GM23338 (cell line): ENCODE measurements at regions not wholly inside any gene's neighbourhood (a gene's known extent, or its start where the extent isn't known, plus 50 kb on each side); places are given as distances from the start of the nearest gene placed in this dataset.

Experiments
- EZH2 ChIP-seq: fragments of 200-600 bp; sonication (generic); IDR thresholded peaks from one replicate; pipeline ENCODE4 v1.8.0; 2017; ENCODE audit warnings: antibody characterized with exemption, mild to moderate bottlenecking, low read depth; ENCODE audit not compliant: unreplicated experiment
- TF ChIP-seq, protein P1 (sequence below), 2 experiments: fragments of 200-600 bp in 1 of 2; sonication (generic) in 1 of 2; conservative IDR thresholded peaks; 2 replicates each; pipeline versions ENCODE4 v1.5.1 to v1.6.1; 2016 to 2017; ENCODE audit warnings: antibody characterized with exemption in 2 of 2, low read depth in 2 of 2, mild to moderate bottlenecking in 2 of 2, moderate library complexity in 1 of 2

DNA sequence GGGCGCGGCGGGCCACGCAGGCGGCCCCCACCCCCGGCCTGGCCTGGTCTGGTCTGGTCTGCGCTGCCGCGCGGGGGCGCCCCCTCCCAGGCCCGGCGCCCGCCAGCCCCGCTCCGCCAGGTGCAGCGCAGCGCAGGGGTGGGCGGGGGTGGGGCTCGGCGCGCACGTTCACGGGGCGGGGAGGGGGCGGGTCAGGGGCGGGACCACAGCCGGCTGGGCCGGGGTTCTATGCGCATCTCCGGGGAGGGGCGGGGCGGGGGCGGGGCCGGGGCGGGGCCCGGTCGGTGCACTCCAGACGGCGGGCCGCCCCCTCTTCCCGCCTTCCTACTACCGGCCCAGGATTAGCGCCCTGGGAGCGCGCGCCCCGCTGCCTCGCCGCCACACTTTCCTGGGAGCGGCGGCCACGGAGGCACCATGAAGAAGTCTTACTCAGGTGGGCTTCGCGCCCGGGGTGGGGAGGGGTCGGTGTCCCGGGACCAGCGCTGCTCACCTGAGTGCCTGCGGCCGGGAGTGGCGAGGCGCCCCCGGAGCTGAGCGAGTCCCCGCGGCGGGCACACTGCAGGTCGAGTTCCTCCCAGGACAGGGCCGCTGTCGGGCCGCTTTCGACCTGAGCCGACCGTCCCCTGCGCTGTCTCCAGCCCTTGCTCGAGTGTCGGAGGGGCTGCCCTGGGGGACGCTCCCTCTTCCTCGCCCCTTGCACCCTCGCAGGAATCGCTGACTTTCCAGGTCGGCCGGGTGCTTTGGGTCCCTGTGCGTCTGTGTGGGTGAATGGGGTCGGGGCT, 140.5 kb downstream of the SEC14L1 start:
- TF ChIP-seq, protein P1, sequence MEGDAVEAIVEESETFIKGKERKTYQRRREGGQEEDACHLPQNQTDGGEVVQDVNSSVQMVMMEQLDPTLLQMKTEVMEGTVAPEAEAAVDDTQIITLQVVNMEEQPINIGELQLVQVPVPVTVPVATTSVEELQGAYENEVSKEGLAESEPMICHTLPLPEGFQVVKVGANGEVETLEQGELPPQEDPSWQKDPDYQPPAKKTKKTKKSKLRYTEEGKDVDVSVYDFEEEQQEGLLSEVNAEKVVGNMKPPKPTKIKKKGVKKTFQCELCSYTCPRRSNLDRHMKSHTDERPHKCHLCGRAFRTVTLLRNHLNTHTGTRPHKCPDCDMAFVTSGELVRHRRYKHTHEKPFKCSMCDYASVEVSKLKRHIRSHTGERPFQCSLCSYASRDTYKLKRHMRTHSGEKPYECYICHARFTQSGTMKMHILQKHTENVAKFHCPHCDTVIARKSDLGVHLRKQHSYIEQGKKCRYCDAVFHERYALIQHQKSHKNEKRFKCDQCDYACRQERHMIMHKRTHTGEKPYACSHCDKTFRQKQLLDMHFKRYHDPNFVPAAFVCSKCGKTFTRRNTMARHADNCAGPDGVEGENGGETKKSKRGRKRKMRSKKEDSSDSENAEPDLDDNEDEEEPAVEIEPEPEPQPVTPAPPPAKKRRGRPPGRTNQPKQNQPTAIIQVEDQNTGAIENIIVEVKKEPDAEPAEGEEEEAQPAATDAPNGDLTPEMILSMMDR (conservative IDR thresholded peaks at IDR 0.05; ENCODE audit: low read depth in 2 of 2): peak in 1 of 2 experiments; percentile 68; a peak in 2 of 4 replicates
- no peak for TF ChIP-seq EZH2
